Stimulated activated CD8-positive, alpha-beta memory T cell treated with anti-CD3 and anti-CD28 coated beads, Interleukin-15, amount 100 ng/mL, for 1 hour (primary cell): ENCODE measurements at regions not wholly inside any gene's neighbourhood (a gene's known extent, or its start where the extent isn't known, plus 50 kb on each side); places are given as distances from the start of the nearest gene placed in this dataset.

Source experiments
- DNase-seq: peaks from one replicate; pipeline ENCODE4 v3.0.0-alpha.2; 2020; ENCODE audit warnings: low read depth

GRCh38 chr3:8357859-8358258 is 143.8 kb upstream of the LMCD1 start:
- no peak for DNase-seq

GRCh38 chr3:8359133-8359532 is 142.5 kb upstream of the LMCD1 start:
- DNase-seq = no peak

- DNase-seq = no peak
These were observed 138.4 kb upstream of the LMCD1 start for GRCh38 chr3:8363200-8363599.

GRCh38 chr3:8365541-8365940 is 136.1 kb upstream of the LMCD1 start:
- no peak for DNase-seq

GRCh38 chr3:8366219-8366810 is 135.3 kb upstream of the LMCD1 start:
- no peak for DNase-seq

GRCh38 chr3:8368598-8368997 is 133.0 kb upstream of the LMCD1 start:
- no peak for DNase-seq

- no peak for DNase-seq
These were observed 132.0 kb upstream of the LMCD1 start for GRCh38 chr3:8369638-8370037.

GRCh38 chr3:8371085-8371551 is 130.5 kb upstream of the LMCD1 start:
- DNase-seq = no peak

- DNase-seq = no peak
These were observed 129.6 kb upstream of the LMCD1 start for GRCh38 chr3:8371960-8372463.

- no peak for DNase-seq
These were observed 120.5 kb upstream of the LMCD1 start for GRCh38 chr3:8380904-8381704.

GRCh38 chr3:8385848-8386620 is 115.6 kb upstream of the LMCD1 start:
- DNase-seq = no peak

- no peak for DNase-seq
These were observed 114.1 kb upstream of the LMCD1 start for GRCh38 chr3:8387571-8387970.

- no peak for DNase-seq
These were observed 101.9 kb upstream of the LMCD1 start for GRCh38 chr3:8399686-8400085.

- no peak for DNase-seq
These were observed 100.7 kb upstream of the LMCD1 start for GRCh38 chr3:8400911-8401310.

- no peak for DNase-seq
These were observed 97.6 kb upstream of the LMCD1 start for GRCh38 chr3:8403996-8404395.

- DNase-seq = no peak
These were observed 96.5 kb upstream of the LMCD1 start for GRCh38 chr3:8405144-8405543.

GRCh38 chr3:8406479-8406878 is 95.1 kb upstream of the LMCD1 start:
- DNase-seq = no peak

- no peak for DNase-seq
These were observed 88.2 kb upstream of the LMCD1 start for GRCh38 chr3:8413337-8413926.

- no peak for DNase-seq
These were observed 84.7 kb upstream of the LMCD1 start for GRCh38 chr3:8416965-8417364.

- DNase-seq = no peak
These were observed 81.0 kb upstream of the LMCD1 start for GRCh38 chr3:8420612-8421011.

GRCh38 chr3:8421267-8421666 is 80.4 kb upstream of the LMCD1 start:
- DNase-seq = no peak

- no peak for DNase-seq
These were observed 79.9 kb upstream of the LMCD1 start for GRCh38 chr3:8421711-8422110.
